ENCODE measurements at regions not wholly inside any gene's neighbourhood (a gene's known extent, or its start where the extent isn't known, plus 50 kb on each side); places are given as distances from the start of the nearest gene placed in this dataset.

GRCh38 chr11:112532506-112532905 lies 271.8 kb upstream of the PLET1 start:
- ChIA-PET CTCF (no interaction called here), POLR2A (no interaction called here)
- Mint-ChIP-seq H3K27me3 (ENCODE audit: low read depth) (no peaks in the 10 kb centered on the region; the same call in none of the 2 replicates), H3K9me3 (peaks cover 7% of the 10 kb centered on the region), H3K4me3 (no peak overlapping the region), H3K27ac (no peak overlapping the region), H3K4me1 (no peaks in the 10 kb centered on the region), H3K36me3 (no peaks in the 10 kb centered on the region)
- DNase-seq (ENCODE audit: low spot score) (no peak), ATAC-seq (no peak)
- TF ChIP-seq IRF1 (CRISPR knock-in tag; IDR thresholded peaks at IDR 0.05) (no peak), KAT7 (CRISPR knock-in tag; IDR thresholded peaks at IDR 0.05; ENCODE audit: borderline replicate concordance) (no peak), CREM (CRISPR knock-in tag; IDR thresholded peaks at IDR 0.05) (no peak), CDX4 (CRISPR knock-in tag; IDR thresholded peaks at IDR 0.05; ENCODE audit: borderline replicate concordance) (no peak), ESRRA (CRISPR knock-in tag; IDR thresholded peaks at IDR 0.05; ENCODE audit: borderline replicate concordance) (no peak), MXD4 (CRISPR knock-in tag; IDR thresholded peaks at IDR 0.05; ENCODE audit: borderline replicate concordance) (no peak), JAZF1 (CRISPR knock-in tag; IDR thresholded peaks at IDR 0.05) (no peak), CTCF (IDR thresholded peaks at IDR 0.05) (no peak), RORB (CRISPR knock-in tag; IDR thresholded peaks at IDR 0.05) (no peak), CBFB (CRISPR knock-in tag; IDR thresholded peaks at IDR 0.05; ENCODE audit: low read depth) (no peak), SMAD3 (CRISPR knock-in tag; IDR thresholded peaks at IDR 0.05; ENCODE audit: borderline replicate concordance) (no peak), SOX15 (CRISPR knock-in tag; IDR thresholded peaks at IDR 0.05) (no peak), NR1H2 (CRISPR knock-in tag; IDR thresholded peaks at IDR 0.05) (no peak), NR2C2 (CRISPR knock-in tag; IDR thresholded peaks at IDR 0.05) (no peak), ELF4 (CRISPR knock-in tag; IDR thresholded peaks at IDR 0.05; ENCODE audit: low read depth) (no peak), AR (CRISPR knock-in tag; IDR thresholded peaks at IDR 0.05) (no peak), ERG (CRISPR knock-in tag; IDR thresholded peaks at IDR 0.05) (no peak), SP1 (CRISPR knock-in tag; conservative IDR thresholded peaks at IDR 0.05) (no peak), HMGXB4 (CRISPR knock-in tag; IDR thresholded peaks at IDR 0.05) (no peak)

All from WTC11 (cell line).